ENCODE measurements at regions not wholly inside any gene's neighbourhood (a gene's known extent, or its start where the extent isn't known, plus 50 kb on each side); places are given as distances from the start of the nearest gene placed in this dataset.

- ATAC-seq (ENCODE audit: insufficient read depth, low FRiP score), result no peak
- H3K9me3 ChIP-seq (ENCODE audit: control insufficient read depth in 4 of 4, insufficient read depth in 3 of 4, low read length in 3 of 4), result no peaks in the 10 kb centered on the region
- H3K4me3 ChIP-seq, result no peak overlapping the region
- H3K9ac ChIP-seq (ENCODE audit: insufficient read depth in 1 of 2, low read length in 2 of 2), result no peak overlapping the region
- DNase-seq, result no peak
- no peak overlapping the region for H3K27ac ChIP-seq (ENCODE audit: low read depth in 1 of 2, low read length in 1 of 2)
- no peaks in the 10 kb centered on the region for H3K27me3 ChIP-seq (ENCODE audit: control insufficient read depth in 3 of 3, insufficient read depth in 3 of 3, low read length in 2 of 3)
- TF ChIP-seq CTCF (IDR thresholded peaks at IDR 0.05; ENCODE audit: control extremely low read depth, extremely low read depth), result no peak
- H3K4me1 ChIP-seq (ENCODE audit: control insufficient read depth in 5 of 5, insufficient read depth in 5 of 5, low read length in 5 of 5), result no peaks in the 10 kb centered on the region
- H3K36me3 ChIP-seq (ENCODE audit: control insufficient read depth in 4 of 4, insufficient read depth in 4 of 4, low read length in 4 of 4), result no peaks in the 10 kb centered on the region
- WGBS, 2 donors, result 87 to 95% methylated on average over 4 of the region's 4 CpGs
These were observed 188.4 kb upstream of the KYNU start for GRCh38 chr2:142688856-142689605.

GRCh38 chr2:142687509-142687908, 190.0 kb upstream of the KYNU start:
- H3K27ac ChIP-seq (ENCODE audit: low read depth in 1 of 2, low read length in 1 of 2), result no peak overlapping the region
- no peak for TF ChIP-seq CTCF (IDR thresholded peaks at IDR 0.05; ENCODE audit: control extremely low read depth, extremely low read depth)
- H3K36me3 ChIP-seq (ENCODE audit: control insufficient read depth in 4 of 4, insufficient read depth in 4 of 4, low read length in 4 of 4), result no peaks in the 10 kb centered on the region
- no peak for DNase-seq
- WGBS, 2 donors, result 78 to 79% methylated on average over 5 of the region's 5 CpGs
- no peaks in the 10 kb centered on the region for H3K9me3 ChIP-seq (ENCODE audit: control insufficient read depth in 4 of 4, insufficient read depth in 3 of 4, low read length in 3 of 4)
- no peak for ATAC-seq (ENCODE audit: insufficient read depth, low FRiP score)
- H3K9ac ChIP-seq (ENCODE audit: insufficient read depth in 1 of 2, low read length in 2 of 2), result no peak overlapping the region
- H3K4me1 ChIP-seq (ENCODE audit: control insufficient read depth in 5 of 5, insufficient read depth in 5 of 5, low read length in 5 of 5), result no peaks in the 10 kb centered on the region
- no peak overlapping the region for H3K4me3 ChIP-seq
- H3K27me3 ChIP-seq (ENCODE audit: control insufficient read depth in 3 of 3, insufficient read depth in 3 of 3, low read length in 2 of 3), result no peaks in the 10 kb centered on the region

GRCh38 chr2:142687075-142687474, 190.4 kb upstream of the KYNU start:
- no peaks in the 10 kb centered on the region for H3K4me1 ChIP-seq (ENCODE audit: control insufficient read depth in 5 of 5, insufficient read depth in 5 of 5, low read length in 5 of 5)
- no peak overlapping the region for H3K4me3 ChIP-seq
- no peak overlapping the region for H3K9ac ChIP-seq (ENCODE audit: insufficient read depth in 1 of 2, low read length in 2 of 2)
- no peak for TF ChIP-seq CTCF (IDR thresholded peaks at IDR 0.05; ENCODE audit: control extremely low read depth, extremely low read depth)
- 90 to 93% methylated on average over 4 of the region's 4 CpGs for WGBS, 2 donors
- no peak overlapping the region for H3K27ac ChIP-seq (ENCODE audit: low read depth in 1 of 2, low read length in 1 of 2)
- H3K9me3 ChIP-seq (ENCODE audit: control insufficient read depth in 4 of 4, insufficient read depth in 3 of 4, low read length in 3 of 4), result no peaks in the 10 kb centered on the region
- no peaks in the 10 kb centered on the region for H3K27me3 ChIP-seq (ENCODE audit: control insufficient read depth in 3 of 3, insufficient read depth in 3 of 3, low read length in 2 of 3)
- ATAC-seq (ENCODE audit: insufficient read depth, low FRiP score), result no peak
- no peak for DNase-seq
- no peaks in the 10 kb centered on the region for H3K36me3 ChIP-seq (ENCODE audit: control insufficient read depth in 4 of 4, insufficient read depth in 4 of 4, low read length in 4 of 4)

- TF ChIP-seq CTCF (IDR thresholded peaks at IDR 0.05; ENCODE audit: control extremely low read depth, extremely low read depth), result no peak
- Histone ChIP-seq H3K27me3 (ENCODE audit: control insufficient read depth in 3 of 3, insufficient read depth in 3 of 3, low read length in 2 of 3) (no peaks in the 10 kb centered on the region), H3K4me1 (ENCODE audit: control insufficient read depth in 5 of 5, insufficient read depth in 5 of 5, low read length in 5 of 5) (no peaks in the 10 kb centered on the region), H3K27ac (ENCODE audit: low read depth in 1 of 2, low read length in 1 of 2) (no peak overlapping the region), H3K9ac (ENCODE audit: insufficient read depth in 1 of 2, low read length in 2 of 2) (no peak overlapping the region), H3K4me3 (no peak overlapping the region), H3K36me3 (ENCODE audit: control insufficient read depth in 4 of 4, insufficient read depth in 4 of 4, low read length in 4 of 4) (no peaks in the 10 kb centered on the region), H3K9me3 (ENCODE audit: control insufficient read depth in 4 of 4, insufficient read depth in 3 of 4, low read length in 3 of 4) (no peaks in the 10 kb centered on the region)
- DNase-seq (no peak), ATAC-seq (ENCODE audit: insufficient read depth, low FRiP score) (no peak)
- WGBS, 2 donors, result 96 to 98% methylated on average over 3 of the region's 3 CpGs
These were observed 192.8 kb upstream of the KYNU start for GRCh38 chr2:142684667-142685066.
